ENCODE measurements at regions not wholly inside any gene's neighbourhood (a gene's known extent, or its start where the extent isn't known, plus 50 kb on each side); places are given as distances from the start of the nearest gene placed in this dataset.

DNA sequence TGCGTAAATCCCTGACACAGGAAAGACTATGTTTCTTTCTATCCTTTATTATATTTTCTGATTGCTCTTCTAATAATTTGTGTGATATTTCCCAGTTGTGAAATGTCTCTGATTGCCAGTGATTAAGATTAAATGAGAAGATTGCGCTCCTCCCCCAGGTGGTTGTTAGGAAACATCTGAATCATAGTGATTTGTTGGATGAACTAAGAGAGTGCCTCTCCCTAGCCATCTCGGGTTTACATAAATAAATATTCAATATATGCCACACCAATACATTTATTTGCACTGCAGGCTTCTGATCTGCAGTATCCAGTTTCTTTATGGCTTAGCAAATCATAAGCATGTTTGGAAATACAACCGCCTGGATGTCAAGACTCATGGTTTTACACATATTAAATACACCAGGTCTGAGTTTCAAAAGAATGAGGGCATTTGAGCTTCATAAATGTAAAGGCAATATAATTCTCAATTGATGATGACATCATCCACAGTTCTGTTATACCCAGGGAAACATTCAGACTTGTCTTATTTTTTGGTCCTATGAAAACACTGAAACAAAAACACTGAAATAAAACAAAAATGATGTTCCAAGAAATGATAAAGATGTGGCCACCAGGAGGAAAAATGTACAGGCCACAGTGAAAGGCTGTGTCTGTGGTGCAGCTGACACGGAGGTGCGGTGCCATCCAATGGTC lies 826.7 kb upstream of the ACVR2A start:
- Mint-ChIP-seq H3K4me3 (ENCODE audit: low read depth) (no peak overlapping the region), H3K9me3 (ENCODE audit: low read depth) (peaks cover 9% of the 10 kb centered on the region), H3K27me3 (no peaks in the 10 kb centered on the region), H3K36me3 (ENCODE audit: insufficient read depth) (peaks cover 4% of the 10 kb centered on the region), H3K27ac (no peak overlapping the region), H3K4me1 (ENCODE audit: low read depth) (no peaks in the 10 kb centered on the region)
- TF ChIP-seq, protein P1, sequence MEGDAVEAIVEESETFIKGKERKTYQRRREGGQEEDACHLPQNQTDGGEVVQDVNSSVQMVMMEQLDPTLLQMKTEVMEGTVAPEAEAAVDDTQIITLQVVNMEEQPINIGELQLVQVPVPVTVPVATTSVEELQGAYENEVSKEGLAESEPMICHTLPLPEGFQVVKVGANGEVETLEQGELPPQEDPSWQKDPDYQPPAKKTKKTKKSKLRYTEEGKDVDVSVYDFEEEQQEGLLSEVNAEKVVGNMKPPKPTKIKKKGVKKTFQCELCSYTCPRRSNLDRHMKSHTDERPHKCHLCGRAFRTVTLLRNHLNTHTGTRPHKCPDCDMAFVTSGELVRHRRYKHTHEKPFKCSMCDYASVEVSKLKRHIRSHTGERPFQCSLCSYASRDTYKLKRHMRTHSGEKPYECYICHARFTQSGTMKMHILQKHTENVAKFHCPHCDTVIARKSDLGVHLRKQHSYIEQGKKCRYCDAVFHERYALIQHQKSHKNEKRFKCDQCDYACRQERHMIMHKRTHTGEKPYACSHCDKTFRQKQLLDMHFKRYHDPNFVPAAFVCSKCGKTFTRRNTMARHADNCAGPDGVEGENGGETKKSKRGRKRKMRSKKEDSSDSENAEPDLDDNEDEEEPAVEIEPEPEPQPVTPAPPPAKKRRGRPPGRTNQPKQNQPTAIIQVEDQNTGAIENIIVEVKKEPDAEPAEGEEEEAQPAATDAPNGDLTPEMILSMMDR (IDR thresholded peaks at IDR 0.05; ENCODE audit: unreplicated experiment): no peak
- DNase-seq (ENCODE audit: low spot score, unreplicated experiment): no peak

DNA sequence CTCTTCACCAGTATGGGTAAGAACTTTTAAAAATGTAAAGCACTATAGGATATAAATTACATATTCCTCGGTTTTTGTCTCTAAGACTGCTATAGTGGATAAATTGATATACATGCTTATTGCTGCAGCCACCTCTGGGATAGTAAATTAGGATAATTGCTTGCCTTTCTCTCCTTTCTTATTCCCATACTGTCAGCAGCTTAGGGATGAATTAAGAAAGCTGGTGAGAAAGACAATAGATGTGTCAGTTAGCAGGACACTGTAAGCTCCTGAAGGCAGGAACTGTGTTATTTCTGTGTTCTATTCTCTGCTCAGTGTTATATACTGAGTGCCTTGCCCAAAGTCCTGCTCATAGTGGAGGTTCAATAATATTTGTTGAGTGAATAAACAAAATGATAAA lies 828.6 kb upstream of the ACVR2A start:
- no peaks in the 10 kb centered on the region for H3K36me3 Mint-ChIP-seq (ENCODE audit: insufficient read depth)
- no peaks in the 10 kb centered on the region for H3K4me1 Mint-ChIP-seq (ENCODE audit: low read depth)
- no peak overlapping the region for H3K27ac Mint-ChIP-seq
- no peak overlapping the region for H3K4me3 Mint-ChIP-seq (ENCODE audit: low read depth)
- H3K9me3 Mint-ChIP-seq (ENCODE audit: low read depth): no peaks in the 10 kb centered on the region
- H3K27me3 Mint-ChIP-seq: no peaks in the 10 kb centered on the region
- TF ChIP-seq, protein P1 (IDR thresholded peaks at IDR 0.05; ENCODE audit: unreplicated experiment): no peak
- DNase-seq (ENCODE audit: low spot score, unreplicated experiment): no peak

DNA sequence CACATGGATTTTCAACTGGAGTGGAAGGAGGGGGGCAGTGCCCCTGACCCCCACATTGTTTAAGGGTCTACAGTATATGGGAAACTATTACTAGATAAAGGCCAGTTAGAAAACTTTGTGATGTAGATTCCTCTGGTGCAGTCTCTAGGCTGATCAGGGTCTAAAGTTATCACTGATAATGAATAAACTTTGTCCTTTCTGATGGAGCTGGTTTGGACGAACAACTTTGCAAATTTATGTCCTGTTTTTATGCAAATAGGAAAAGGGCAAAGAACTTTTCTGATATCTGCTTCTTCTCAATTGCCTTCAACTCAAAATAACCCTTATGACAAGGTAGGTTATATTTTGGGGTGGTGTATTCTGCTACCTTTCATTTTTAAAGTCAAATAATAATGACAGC lies 829.2 kb upstream of the ACVR2A start:
- no peak overlapping the region for H3K4me3 Mint-ChIP-seq (ENCODE audit: low read depth)
- TF ChIP-seq, protein P1 (IDR thresholded peaks at IDR 0.05; ENCODE audit: unreplicated experiment): no peak
- no peak overlapping the region for H3K27ac Mint-ChIP-seq
- no peaks in the 10 kb centered on the region for H3K27me3 Mint-ChIP-seq
- no peaks in the 10 kb centered on the region for H3K36me3 Mint-ChIP-seq (ENCODE audit: insufficient read depth)
- DNase-seq (ENCODE audit: low spot score, unreplicated experiment): no peak
- no peaks in the 10 kb centered on the region for H3K9me3 Mint-ChIP-seq (ENCODE audit: low read depth)
- H3K4me1 Mint-ChIP-seq (ENCODE audit: low read depth): no peaks in the 10 kb centered on the region

DNA sequence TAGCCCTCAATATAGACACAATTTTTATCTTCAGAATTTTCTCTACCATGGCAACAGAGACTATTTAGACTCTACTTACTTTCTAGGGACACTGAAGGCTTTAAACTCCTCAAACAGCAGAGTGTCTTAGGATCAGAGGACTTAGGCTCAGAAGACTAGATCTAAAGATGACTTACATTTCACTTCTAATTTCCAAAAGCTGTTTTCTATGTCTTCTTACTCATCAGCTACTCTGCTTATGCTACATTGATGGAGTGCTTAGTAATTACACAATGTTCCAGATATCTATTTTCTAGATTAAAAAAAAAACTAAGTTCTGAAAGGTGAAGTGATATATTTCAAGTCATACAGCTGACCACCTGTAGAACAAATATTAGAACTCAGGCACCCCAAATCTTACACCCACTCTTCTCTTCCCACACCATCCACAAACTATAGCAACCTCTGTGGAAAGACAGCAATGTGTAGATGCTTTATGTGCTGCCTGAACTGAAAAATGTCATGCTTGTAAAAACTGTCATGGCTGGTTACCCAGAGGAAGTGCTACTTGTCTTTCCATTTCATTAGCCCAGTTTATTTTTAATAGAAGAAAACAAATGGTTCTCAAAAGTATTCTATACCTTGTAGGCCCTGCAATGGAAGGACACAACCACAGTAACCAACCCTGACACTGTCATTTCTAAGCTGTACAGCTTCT lies 831.0 kb upstream of the ACVR2A start:
- DNase-seq (ENCODE audit: low spot score, unreplicated experiment): no peak
- no peaks in the 10 kb centered on the region for H3K9me3 Mint-ChIP-seq (ENCODE audit: low read depth)
- H3K27ac Mint-ChIP-seq: no peak overlapping the region
- no peaks in the 10 kb centered on the region for H3K36me3 Mint-ChIP-seq (ENCODE audit: insufficient read depth)
- H3K27me3 Mint-ChIP-seq: no peaks in the 10 kb centered on the region
- H3K4me1 Mint-ChIP-seq (ENCODE audit: low read depth): no peaks in the 10 kb centered on the region
- no peak overlapping the region for H3K4me3 Mint-ChIP-seq (ENCODE audit: low read depth)
- TF ChIP-seq, protein P1 (IDR thresholded peaks at IDR 0.05; ENCODE audit: unreplicated experiment): no peak

DNA sequence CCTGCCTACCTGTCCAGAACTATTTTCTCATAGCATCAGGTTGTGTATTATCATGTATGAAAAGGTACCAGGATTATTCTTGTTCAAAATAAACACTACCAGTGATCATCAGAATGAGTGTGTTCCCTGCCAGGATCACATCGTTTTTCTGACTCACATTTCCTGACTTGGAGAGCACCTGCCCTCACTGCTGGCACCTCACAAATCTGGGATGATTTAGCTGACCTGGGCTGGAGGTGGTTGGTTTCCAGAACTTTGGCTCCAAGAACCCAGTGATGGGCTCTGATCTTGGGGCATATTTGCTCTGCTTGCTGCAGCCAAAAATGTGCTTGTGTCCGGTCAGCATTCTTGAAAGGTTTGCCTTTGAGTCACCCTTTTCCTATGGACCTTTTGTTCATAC lies 836.3 kb upstream of the ACVR2A start:
- H3K36me3 Mint-ChIP-seq (ENCODE audit: insufficient read depth): no peaks in the 10 kb centered on the region
- no peaks in the 10 kb centered on the region for H3K27me3 Mint-ChIP-seq
- H3K27ac Mint-ChIP-seq: no peak overlapping the region
- H3K4me1 Mint-ChIP-seq (ENCODE audit: low read depth): no peaks in the 10 kb centered on the region
- no peaks in the 10 kb centered on the region for H3K9me3 Mint-ChIP-seq (ENCODE audit: low read depth)
- TF ChIP-seq, protein P1 (IDR thresholded peaks at IDR 0.05; ENCODE audit: unreplicated experiment): no peak
- no peak overlapping the region for H3K4me3 Mint-ChIP-seq (ENCODE audit: low read depth)
- no peak for DNase-seq (ENCODE audit: low spot score, unreplicated experiment)

Measured in progenitor cell of endocrine pancreas (in vitro differentiated cells).